Peyer's patch (tissue), 4 donors: ENCODE measurements at regions not wholly inside any gene's neighbourhood (a gene's known extent, or its start where the extent isn't known, plus 50 kb on each side); places are given as distances from the start of the nearest gene placed in this dataset.

Experiments used
- POLR2A ChIP-seq, 2 donors: fragments of 450-650 bp; IDR thresholded peaks; one replicate each; pipeline ENCODE4 v1.5.1; 2017; ENCODE audit warnings: antibody characterized with exemption in 2 of 2, mild to moderate bottlenecking in 2 of 2, moderate library complexity in 2 of 2
- TF ChIP-seq, protein P1 (sequence below), 6 experiments: fragments of 450-650 bp in 4 of 6; fragments of 200-600 bp in 2 of 6; sonication (generic) in 1 of 6; IDR thresholded peaks; one replicate each; pipeline ENCODE4 v1.5.1; 2017 to 2019; ENCODE audit warnings: antibody characterized with exemption in 6 of 6, mild to moderate bottlenecking in 3 of 6, moderate library complexity in 1 of 6

- TF ChIP-seq, protein P1, sequence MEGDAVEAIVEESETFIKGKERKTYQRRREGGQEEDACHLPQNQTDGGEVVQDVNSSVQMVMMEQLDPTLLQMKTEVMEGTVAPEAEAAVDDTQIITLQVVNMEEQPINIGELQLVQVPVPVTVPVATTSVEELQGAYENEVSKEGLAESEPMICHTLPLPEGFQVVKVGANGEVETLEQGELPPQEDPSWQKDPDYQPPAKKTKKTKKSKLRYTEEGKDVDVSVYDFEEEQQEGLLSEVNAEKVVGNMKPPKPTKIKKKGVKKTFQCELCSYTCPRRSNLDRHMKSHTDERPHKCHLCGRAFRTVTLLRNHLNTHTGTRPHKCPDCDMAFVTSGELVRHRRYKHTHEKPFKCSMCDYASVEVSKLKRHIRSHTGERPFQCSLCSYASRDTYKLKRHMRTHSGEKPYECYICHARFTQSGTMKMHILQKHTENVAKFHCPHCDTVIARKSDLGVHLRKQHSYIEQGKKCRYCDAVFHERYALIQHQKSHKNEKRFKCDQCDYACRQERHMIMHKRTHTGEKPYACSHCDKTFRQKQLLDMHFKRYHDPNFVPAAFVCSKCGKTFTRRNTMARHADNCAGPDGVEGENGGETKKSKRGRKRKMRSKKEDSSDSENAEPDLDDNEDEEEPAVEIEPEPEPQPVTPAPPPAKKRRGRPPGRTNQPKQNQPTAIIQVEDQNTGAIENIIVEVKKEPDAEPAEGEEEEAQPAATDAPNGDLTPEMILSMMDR (IDR thresholded peaks at IDR 0.05), result no peak
- no peak for TF ChIP-seq POLR2A (IDR thresholded peaks at IDR 0.05)
Measured at GRCh38 chr4:58739275-58739674, 1629.1 kb upstream of the IGFBP7 start.
